Stimulated activated CD4-positive, alpha-beta T cell treated with anti-CD3 and anti-CD28 coated beads, Interleukin-2, amount 100 ng/mL, for 24 hours (primary cell): ENCODE measurements at regions not wholly inside any gene's neighbourhood (a gene's known extent, or its start where the extent isn't known, plus 50 kb on each side); places are given as distances from the start of the nearest gene placed in this dataset.
A peak's percentile ranks its signal among the peaks of the same experiment; 100 is the strongest.

Experiments
- DNase-seq, 2 donors: peaks; one replicate each; pipeline ENCODE4 v3.0.0-alpha.2; 2020

DNA sequence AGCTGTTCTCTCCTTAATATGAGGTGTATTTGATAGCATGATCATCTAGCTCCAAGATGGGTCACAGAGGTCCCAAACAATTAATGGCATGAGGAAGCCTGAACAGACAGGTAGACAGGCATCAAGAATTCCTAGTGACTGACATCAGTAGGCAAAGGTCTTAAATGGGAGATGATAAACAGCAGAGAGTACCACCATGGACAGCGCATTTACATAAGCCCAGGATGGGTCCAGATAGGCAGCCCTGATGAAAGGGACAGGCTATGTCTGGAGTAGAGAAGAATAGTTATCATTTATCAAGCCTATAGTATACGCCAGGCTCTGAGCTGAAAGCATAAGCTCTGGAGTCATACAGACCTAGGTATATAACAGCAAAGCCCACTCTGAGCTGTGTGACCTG, 434.7 kb upstream of the SETBP1 start:
- no peak for DNase-seq

DNA sequence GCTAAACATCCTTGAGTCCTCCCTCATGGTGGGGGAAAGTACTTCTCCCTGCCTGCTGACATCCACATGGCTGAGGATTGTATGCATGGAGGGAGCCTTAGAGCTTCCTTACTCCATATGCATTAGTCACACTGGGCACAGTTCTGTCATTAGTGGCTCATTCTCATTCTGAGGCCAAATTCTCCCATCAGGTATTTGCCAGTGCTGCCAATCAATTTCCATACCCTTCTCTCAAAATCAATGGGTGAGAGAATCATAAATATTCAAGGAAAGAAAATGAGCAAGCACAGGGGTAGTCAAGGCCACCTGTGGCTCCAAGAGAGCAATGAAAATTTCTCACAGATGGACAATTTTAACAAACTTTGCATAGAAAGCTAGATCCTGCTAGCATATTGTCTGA, 422.6 kb upstream of the SETBP1 start:
- DNase-seq, result no peak

- no peak for DNase-seq
These were observed 422.1 kb upstream of the SETBP1 start for GRCh38 chr18:44258576-44258975.

DNA sequence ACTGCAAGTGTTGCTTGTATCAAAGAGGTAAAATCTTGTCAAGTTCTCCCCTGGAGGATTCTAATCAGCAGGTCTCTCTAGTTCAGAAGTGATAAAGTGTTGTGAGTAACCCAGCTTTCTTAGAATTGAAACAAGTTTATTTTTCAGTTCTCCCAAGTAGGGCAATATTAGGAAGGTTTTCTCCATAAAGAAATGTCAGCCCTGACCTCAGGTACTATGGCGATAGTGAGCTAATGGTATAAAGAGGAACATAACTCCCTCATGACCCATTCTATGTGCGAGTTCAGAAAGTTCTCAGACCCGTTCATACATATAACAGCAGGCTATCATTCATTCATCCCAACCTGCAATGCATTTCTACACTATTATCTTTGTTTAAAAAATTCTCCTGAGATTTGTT, 421.1 kb upstream of the SETBP1 start:
- no peak for DNase-seq

DNA sequence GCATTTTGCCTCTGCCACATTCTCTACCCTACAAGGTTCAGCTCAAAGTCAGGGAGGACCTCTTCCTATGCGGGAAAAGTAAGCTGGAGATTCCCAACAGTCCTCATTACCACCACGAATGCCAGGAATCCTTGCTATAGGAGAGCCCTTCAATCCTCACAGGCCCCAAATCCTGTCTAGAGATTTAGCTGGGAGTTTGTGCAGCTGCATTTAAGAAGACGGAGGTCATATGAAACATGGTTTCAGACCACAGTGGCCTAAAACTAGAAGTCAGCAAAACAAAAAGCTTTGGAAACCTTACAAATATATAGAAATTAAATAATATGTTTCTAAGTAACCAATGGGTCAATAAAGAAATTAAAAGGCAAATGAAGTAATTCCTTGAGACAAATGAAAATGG, 415.3 kb upstream of the SETBP1 start:
- no peak for DNase-seq

DNA sequence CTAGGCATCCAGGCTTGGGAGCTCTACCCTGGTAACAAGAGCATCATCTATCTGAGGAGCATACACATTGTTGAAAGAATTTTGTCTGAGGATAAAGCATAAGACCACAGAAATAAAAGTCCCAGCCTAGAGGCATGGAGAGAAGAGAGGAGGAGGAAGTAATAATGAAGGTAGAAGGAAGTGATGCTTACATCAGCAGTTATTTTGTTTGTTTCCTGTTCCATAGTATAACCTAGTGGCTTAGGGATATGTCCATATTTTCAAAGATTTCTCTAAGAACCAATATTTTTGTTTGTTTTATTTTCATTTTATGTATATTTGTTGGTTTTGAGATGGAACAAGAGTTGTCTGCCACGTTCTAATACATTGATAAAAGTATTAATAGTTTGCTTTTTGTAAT, 407.4 kb upstream of the SETBP1 start:
- DNase-seq, result no peak

GRCh38 chr18:44280479-44280878, 400.2 kb upstream of the SETBP1 start:
- no peak for DNase-seq

- no peak for DNase-seq
These were observed 394.6 kb upstream of the SETBP1 start for GRCh38 chr18:44286049-44286448.

DNA sequence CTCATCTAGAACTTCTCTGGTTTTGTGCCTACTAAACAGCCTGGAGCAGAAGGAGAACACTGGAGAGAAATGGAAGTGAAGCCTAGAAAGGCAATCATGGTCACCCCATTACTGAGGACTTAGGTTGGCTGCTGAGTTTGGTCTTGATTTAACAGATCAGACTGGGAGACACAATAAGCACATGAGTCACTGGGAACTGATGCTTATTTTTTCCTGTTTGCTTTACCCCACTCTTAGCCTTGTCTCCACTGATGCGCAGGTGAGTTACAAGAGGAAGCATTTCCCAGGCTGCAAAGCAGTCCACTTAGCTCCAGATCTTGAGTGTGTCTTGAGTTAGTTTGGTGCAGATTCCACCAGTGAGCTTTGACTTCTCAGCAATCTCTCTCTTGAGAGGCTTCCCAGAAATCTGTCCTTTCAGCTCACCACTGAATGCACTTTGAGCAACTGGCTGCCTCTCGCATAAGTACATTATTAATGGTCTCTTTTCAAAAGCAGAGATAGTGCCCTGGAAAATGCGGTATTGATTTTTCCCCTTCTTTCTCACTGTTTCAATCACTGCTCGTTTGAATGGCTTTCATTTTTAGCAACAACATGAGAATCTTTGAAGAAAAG, 390.2 kb upstream of the SETBP1 start:
- DNase-seq, result no peak

GRCh38 chr18:44298566-44298965, 382.1 kb upstream of the SETBP1 start:
- DNase-seq, result no peak

DNA sequence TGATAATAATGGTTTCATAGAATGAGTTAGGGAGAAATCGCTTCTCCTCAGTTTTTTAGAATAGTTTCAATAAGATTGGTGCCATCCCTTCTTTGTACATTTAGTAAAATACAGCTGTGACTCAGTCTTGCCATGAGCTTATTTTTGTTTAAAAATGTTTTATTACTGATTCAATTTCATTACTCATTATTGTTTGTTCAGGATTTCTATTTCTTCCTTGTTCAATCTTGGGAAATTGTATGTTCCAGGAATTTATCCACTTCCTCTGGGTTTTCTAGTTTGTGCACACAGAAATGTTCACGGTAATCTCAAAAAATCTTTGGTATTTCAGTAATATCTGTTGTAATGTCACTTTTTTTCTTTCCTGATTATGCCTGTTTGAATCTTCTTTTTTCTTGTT, 371.5 kb upstream of the SETBP1 start:
- no peak for DNase-seq

DNA sequence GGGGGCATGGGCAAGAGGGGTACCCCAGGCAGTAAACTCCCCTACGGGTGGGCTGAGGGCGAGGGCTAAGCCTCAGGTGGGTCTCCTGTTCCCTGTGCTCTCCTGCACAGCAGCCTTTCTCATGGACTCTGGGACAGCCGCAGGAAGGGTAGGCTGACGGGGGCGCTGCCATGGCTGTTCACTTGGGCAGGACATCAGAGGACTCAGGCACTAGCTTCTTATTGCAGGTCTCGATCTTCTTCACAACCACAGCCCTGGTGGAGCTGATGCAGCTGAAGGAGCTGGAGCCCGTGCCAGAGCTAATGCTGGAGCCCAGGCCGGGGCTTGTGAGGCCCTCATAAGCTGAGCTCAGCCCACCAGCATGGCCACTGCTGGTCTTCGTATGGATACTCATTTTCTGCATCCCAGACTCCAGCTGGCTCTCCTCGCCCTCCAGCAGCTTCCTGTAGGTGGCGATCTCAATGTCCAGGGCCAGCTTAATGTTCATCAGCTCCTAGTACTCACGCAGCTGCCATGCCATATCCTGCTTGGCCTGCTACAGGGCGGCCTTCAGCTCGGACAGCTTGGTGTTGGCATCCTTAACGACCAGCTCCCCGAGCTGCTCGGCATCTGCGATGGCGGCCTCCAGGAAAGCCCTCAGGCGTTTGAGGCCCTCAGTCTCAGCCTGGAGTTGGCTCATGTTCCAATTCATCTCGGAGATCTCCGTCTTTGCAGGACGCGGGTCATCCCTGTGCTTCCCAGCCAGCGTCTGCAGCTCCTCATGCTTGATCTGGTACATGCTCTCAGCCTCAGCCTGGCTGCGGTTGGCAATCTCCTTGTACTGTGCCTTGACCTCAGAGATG, 359.8 kb upstream of the SETBP1 start:
- DNase-seq, result no peak

- no peak for DNase-seq
These were observed 358.7 kb upstream of the SETBP1 start for GRCh38 chr18:44321868-44322590.

DNA sequence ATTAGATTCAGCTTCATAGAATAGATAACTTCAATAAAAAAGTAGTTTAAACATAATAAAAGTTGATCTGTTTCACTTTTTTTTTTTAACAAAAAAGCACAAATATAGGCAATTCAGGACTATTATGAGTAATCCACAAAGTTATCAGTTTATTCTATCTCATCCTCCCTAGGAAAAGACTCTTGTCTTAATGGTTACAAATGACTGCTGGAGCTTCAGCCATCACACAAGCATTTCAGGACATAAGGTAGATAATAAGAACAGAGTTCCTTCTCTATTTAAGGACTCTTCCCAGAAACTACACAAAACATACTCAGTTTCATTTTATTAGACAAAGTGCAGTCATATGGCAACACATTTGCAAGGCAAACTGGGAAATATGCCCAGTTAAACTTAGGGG, 357.6 kb upstream of the SETBP1 start:
- DNase-seq, result no peak

DNA sequence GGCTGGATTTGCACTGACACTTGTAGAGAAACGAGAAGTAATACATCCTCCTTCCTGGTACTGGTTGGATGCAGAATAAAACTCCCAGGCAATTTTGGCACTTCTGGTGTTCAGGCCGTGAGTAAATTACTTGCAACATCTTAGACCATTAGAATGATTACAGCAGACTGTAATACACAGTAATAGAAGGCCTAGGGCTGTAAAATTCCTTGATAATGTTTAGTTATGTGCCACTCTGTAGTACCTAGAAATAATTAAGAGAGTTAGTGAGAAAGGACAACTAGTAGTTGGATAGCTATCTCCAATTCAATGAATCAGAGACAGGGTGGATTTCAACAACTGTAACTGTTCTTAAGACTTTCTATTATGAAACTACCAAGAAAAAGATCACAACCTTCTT, 356.3 kb upstream of the SETBP1 start:
- DNase-seq, result no peak

DNA sequence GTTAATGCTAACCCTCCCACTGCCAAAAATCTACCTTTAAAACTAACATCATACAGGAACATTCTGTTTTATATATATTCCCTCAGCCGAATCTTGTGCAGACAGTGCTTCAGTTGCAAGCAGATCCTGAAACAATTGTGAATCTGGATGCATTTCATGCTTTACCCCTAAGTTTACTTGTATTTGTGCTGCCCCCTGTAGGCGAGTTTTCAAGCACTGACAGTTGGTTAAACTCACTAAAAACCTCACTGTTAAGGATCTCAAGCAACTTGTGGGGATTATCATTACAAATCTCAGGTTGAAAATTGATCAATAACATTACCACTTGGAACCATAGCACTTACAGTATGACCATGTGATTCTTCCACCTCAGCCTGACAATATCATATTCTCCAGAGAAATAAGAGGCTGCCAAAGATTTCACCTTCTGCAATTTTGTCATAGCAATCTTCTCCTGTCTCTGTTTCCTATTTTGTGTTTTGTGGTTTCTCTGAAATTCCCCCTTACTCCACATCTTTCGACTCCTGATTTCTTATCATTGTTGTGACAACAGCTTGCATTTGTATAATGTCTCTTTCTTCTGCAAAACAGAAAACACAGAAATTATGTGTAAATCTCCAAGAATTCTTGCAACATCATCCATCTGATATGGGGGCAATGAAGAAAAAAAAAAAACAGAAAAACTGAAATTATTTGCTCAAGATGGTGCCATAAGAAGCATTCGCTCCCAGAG, 354.6 kb upstream of the SETBP1 start:
- peak in 1 of 2 donors; percentile 12 for DNase-seq

- no peak for DNase-seq
These were observed 348.8 kb upstream of the SETBP1 start for GRCh38 chr18:44331656-44332570.

- DNase-seq, result no peak
These were observed 338.9 kb upstream of the SETBP1 start for GRCh38 chr18:44341759-44342158.

DNA sequence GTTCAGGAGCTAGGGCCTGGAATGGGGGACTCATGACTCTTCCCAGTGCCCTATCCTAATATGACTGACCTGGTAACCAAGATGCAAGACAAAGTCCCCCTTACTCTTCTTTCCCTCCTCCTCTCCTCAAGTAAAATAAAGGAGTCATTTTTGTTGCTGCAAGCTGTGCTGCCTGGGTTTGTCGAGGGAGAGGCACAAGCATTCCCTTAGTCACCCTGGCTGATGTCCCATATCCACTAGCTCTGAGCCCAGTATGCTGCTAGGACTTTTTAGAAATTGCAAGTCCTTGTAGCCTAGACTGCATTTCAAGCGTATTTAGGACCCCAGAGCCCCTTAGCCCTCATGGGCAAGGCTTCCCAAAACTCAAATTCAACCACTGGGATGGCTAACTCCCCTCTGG, 338.5 kb upstream of the SETBP1 start:
- DNase-seq, result no peak

- DNase-seq, result no peak
These were observed 337.7 kb upstream of the SETBP1 start for GRCh38 chr18:44342946-44343345.

- DNase-seq, result no peak
These were observed 337.1 kb upstream of the SETBP1 start for GRCh38 chr18:44343570-44343969.

DNA sequence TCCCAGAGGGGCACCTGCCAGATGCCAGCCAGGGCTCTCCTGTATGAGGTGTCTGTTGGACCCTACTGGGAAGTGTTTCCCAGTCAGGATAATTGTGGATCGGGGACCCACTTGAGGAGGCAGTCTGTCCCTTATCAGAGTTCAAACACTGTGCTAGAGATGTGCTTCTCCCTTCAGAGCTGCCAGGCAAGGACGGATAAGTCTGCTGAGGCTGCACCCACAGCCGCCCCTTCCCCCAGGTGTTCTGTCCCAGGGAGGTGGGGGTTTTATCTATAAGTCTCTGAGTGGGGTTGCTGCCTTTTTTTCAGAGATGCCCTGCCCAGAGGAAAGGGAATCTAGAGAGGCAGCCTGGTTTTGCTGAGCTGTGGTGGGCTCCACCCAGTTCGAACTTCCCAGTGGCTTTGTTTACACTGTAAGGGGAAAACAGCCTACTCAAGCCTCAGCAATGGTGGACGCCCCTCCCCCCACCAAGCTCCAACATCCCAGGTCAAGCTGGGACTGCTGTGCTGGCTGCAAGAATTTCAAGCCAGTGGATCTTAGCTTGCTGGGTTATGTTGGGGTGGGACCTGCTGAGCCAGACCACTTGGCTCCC, 324.0 kb upstream of the SETBP1 start:
- no peak for DNase-seq
